Neural progenitor cell (in vitro differentiated cells): ENCODE measurements at regions not wholly inside any gene's neighbourhood (a gene's known extent, or its start where the extent isn't known, plus 50 kb on each side); places are given as distances from the start of the nearest gene placed in this dataset.
A peak's percentile ranks its signal among the peaks of the same experiment; 100 is the strongest.

Experiments used
- DNase-seq: peaks from one replicate; pipeline ENCODE4 v3.0.0-alpha.2; 2016; ENCODE audit warnings: low spot score
- H2AFZ ChIP-seq: fragments of 200-600 bp; sonication (generic); replicated peaks from 2 replicates; pipeline ENCODE4 v1.6.1; 2016; ENCODE audit warnings: antibody characterized with exemption
- H3F3A ChIP-seq: fragments of 200-600 bp; sonication (generic); 2 replicates; pipeline ENCODE4 v1.6.1; 2016; ENCODE audit warnings: antibody characterized with exemption, low read depth
- H3K27ac ChIP-seq: fragments of 200-600 bp; sonication (generic); 2 replicates; pipeline ENCODE4 v1.5.1; 2016; ENCODE audit warnings: mild to moderate bottlenecking
- H3K27me3 ChIP-seq: fragments of 200-600 bp; sonication (generic); 2 replicates; pipeline ENCODE4 v1.6.1; 2016; ENCODE audit warnings: mild to moderate bottlenecking, moderate library complexity
- H3K36me3 ChIP-seq: fragments of 200-600 bp; sonication (generic); 2 replicates; pipeline ENCODE4 v1.5.1; 2016
- H3K4me1 ChIP-seq: fragments of 200-600 bp; sonication (generic); 2 replicates; pipeline ENCODE4 v1.6.1; 2016; ENCODE audit warnings: mixed run types
- H3K4me2 ChIP-seq: fragments of 200-600 bp; sonication (generic); 2 replicates; pipeline ENCODE4 v1.6.1; 2016
- H3K4me3 ChIP-seq: fragments of 200-600 bp; sonication (generic); 2 replicates; pipeline ENCODE4 v1.5.1; 2016
- H3K79me2 ChIP-seq: fragments of 200-600 bp; sonication (generic); 2 replicates; pipeline ENCODE4 v1.6.1; 2016; ENCODE audit warnings: low read depth
- H3K9ac ChIP-seq: fragments of 200-600 bp; sonication (generic); 2 replicates; pipeline ENCODE4 v1.6.1; 2016
- H3K9me3 ChIP-seq: fragments of 200-600 bp; sonication (generic); 2 replicates; pipeline ENCODE4 v1.5.1; 2016; ENCODE audit warnings: low read depth
- H4K20me1 ChIP-seq: fragments of 200-600 bp; sonication (generic); 2 replicates; pipeline ENCODE4 v1.6.1; 2016; ENCODE audit warnings: low read depth
- H3K27ac Mint-ChIP-seq: 3 replicates; pipeline ENCODE4 v1.8.0; 2021; ENCODE audit warnings: mixed read lengths
- H3K27me3 Mint-ChIP-seq: 2 replicates; pipeline ENCODE4 v1.8.0; 2022; ENCODE audit warnings: low read depth, mild to moderate bottlenecking, inconsistent platforms, moderate library complexity, mixed read lengths; ENCODE audit not compliant: insufficient read depth
- H3K36me3 Mint-ChIP-seq: 3 replicates; pipeline ENCODE4 v1.8.0; 2021; ENCODE audit warnings: mixed read lengths
- H3K4me1 Mint-ChIP-seq: 3 replicates; pipeline ENCODE4 v1.8.0; 2021; ENCODE audit warnings: mixed read lengths
- H3K4me3 Mint-ChIP-seq: 3 replicates; pipeline ENCODE4 v1.8.0; 2021; ENCODE audit warnings: mild to moderate bottlenecking, moderate library complexity, mixed read lengths
- H3K9me3 Mint-ChIP-seq: 3 replicates; pipeline ENCODE4 v1.8.0; 2020; ENCODE audit warnings: mixed read lengths
- EZH2 ChIP-seq: fragments of 200-600 bp; sonication (generic); IDR thresholded peaks from 2 replicates; pipeline ENCODE4 v1.6.1; 2017; ENCODE audit warnings: antibody characterized with exemption, mild to moderate bottlenecking, moderate library complexity
- EZH2phosphoT487 ChIP-seq: fragments of 200-600 bp; sonication (generic); IDR thresholded peaks from 2 replicates; pipeline ENCODE4 v1.6.1; 2017; ENCODE audit warnings: antibody characterized with exemption
- TF ChIP-seq, protein P1 (sequence below): fragments of 200-600 bp; sonication (generic); IDR thresholded peaks from 2 replicates; pipeline ENCODE4 v1.5.1; 2017; ENCODE audit warnings: antibody characterized with exemption, mild to moderate bottlenecking

DNA sequence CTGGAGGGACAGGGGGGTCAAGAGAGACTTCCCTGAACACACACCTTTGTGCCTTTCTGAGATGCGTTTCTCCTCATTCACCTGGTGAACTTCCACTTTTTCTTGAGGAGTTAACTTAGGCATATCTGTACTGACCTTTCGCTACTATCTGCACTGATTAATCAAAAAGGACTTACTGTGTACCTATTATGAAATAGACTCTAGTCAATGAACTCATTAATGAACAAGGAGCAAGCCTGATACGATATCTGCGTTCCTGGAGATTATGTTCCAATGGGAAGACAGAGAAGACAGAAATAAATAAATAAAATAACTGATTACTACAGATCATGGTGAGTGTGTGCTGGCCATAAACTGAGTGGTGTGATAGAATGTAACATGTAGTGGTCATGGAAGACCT is 157.2 kb upstream of the TBL1XR1 start:
- Histone ChIP-seq H3K79me2 (no peaks in the 10 kb centered on the region), H3K27ac (no peak overlapping the region), H3K27me3 (no peaks in the 10 kb centered on the region), H4K20me1 (no peaks in the 10 kb centered on the region), H3K4me3 (no peak overlapping the region), H2AFZ (no peak overlapping the region), H3K4me1 (peaks cover 36% of the 10 kb centered on the region), H3K9ac (no peak overlapping the region), H3K9me3 (no peaks in the 10 kb centered on the region), H3F3A (peaks cover 29% of the 10 kb centered on the region), H3K4me2 (no peak overlapping the region), H3K36me3 (no peaks in the 10 kb centered on the region)
- no peaks in the 10 kb centered on the region for H3K36me3 Mint-ChIP-seq
- H3K27me3 Mint-ChIP-seq, result no peaks in the 10 kb centered on the region
- H3K4me1 Mint-ChIP-seq, result peaks cover 37% of the 10 kb centered on the region
- no peak overlapping the region for H3K27ac Mint-ChIP-seq
- H3K4me3 Mint-ChIP-seq, result no peak overlapping the region
- DNase-seq, result no peak
- TF ChIP-seq, protein P1, sequence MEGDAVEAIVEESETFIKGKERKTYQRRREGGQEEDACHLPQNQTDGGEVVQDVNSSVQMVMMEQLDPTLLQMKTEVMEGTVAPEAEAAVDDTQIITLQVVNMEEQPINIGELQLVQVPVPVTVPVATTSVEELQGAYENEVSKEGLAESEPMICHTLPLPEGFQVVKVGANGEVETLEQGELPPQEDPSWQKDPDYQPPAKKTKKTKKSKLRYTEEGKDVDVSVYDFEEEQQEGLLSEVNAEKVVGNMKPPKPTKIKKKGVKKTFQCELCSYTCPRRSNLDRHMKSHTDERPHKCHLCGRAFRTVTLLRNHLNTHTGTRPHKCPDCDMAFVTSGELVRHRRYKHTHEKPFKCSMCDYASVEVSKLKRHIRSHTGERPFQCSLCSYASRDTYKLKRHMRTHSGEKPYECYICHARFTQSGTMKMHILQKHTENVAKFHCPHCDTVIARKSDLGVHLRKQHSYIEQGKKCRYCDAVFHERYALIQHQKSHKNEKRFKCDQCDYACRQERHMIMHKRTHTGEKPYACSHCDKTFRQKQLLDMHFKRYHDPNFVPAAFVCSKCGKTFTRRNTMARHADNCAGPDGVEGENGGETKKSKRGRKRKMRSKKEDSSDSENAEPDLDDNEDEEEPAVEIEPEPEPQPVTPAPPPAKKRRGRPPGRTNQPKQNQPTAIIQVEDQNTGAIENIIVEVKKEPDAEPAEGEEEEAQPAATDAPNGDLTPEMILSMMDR, result no peak
- TF ChIP-seq EZH2 (no peak), EZH2phosphoT487 (no peak)
- peaks cover 4% of the 10 kb centered on the region for H3K9me3 Mint-ChIP-seq

DNA sequence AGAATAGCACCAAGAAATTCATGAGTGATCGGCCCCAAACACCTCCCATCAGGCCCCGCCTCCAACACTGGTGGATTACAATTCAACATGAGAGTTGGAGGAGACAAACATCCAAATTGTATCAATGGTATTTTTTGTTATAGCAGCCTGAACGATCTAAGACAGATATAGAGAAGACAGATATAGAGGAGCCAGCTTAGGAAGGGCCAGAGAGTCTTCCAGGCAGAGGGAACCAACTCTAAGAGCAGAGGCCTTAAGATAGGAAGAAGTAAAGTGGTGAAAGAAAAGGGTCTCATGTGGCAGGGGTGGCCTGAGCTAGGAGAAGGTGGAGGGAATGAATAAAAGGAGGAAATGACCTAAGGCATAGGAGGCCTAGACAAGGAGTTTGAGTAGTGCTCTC is 158.8 kb upstream of the TBL1XR1 start:
- peaks cover 37% of the 10 kb centered on the region for H3F3A ChIP-seq
- peaks cover 40% of the 10 kb centered on the region for H3K4me1 ChIP-seq
- DNase-seq, result no peak
- no peaks in the 10 kb centered on the region for H3K27me3 ChIP-seq
- H3K9ac ChIP-seq, result no peak overlapping the region
- no peaks in the 10 kb centered on the region for H3K79me2 ChIP-seq
- peaks cover 49% of the 10 kb centered on the region for H3K4me1 Mint-ChIP-seq
- peaks cover 4% of the 10 kb centered on the region for H3K9me3 Mint-ChIP-seq
- peaks cover 2% of the 10 kb centered on the region for H3K27me3 Mint-ChIP-seq
- H3K36me3 Mint-ChIP-seq, result no peaks in the 10 kb centered on the region
- no peaks in the 10 kb centered on the region for H3K36me3 ChIP-seq
- no peak overlapping the region for H3K4me3 ChIP-seq
- H4K20me1 ChIP-seq, result no peaks in the 10 kb centered on the region
- H3K4me2 ChIP-seq, result no peak overlapping the region
- no peak overlapping the region for H3K4me3 Mint-ChIP-seq
- peak overlapping the region; percentile 47 for H3K27ac Mint-ChIP-seq
- H2AFZ ChIP-seq, result no peak overlapping the region
- TF ChIP-seq EZH2 (no peak), EZH2phosphoT487 (no peak)
- TF ChIP-seq, protein P1, result no peak
- H3K9me3 ChIP-seq, result no peaks in the 10 kb centered on the region
- H3K27ac ChIP-seq, result no peak overlapping the region

DNA sequence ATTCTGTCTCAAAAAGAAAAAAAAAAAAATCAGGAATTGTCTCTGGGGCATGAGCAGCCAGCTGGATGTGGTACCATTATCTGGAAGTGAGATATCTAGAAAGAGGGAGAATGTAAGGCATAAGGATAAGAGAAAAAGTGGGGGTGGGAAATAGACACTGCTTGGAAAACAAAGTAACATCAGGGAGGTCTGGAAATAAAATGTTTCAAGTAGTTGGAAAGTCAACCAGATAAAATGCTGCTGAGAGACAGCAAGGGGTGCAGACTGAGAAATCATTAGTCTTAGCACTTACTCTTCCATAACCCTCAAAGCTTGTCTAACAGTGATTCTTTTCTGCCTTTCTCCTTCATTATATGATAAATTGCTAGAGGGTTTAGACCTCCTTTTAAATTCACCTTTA is 159.7 kb upstream of the TBL1XR1 start:
- Histone ChIP-seq H3K27ac (no peak overlapping the region), H3F3A (peaks cover 37% of the 10 kb centered on the region), H3K4me3 (no peak overlapping the region), H3K4me1 (peaks cover 46% of the 10 kb centered on the region), H3K27me3 (no peaks in the 10 kb centered on the region), H3K9me3 (no peaks in the 10 kb centered on the region), H3K9ac (no peak overlapping the region), H3K79me2 (no peaks in the 10 kb centered on the region), H4K20me1 (no peaks in the 10 kb centered on the region), H3K4me2 (no peak overlapping the region), H3K36me3 (no peaks in the 10 kb centered on the region), H2AFZ (no peak overlapping the region)
- Mint-ChIP-seq H3K36me3 (no peaks in the 10 kb centered on the region), H3K27ac (peak overlapping the region; percentile 38), H3K4me3 (no peak overlapping the region), H3K9me3 (peaks cover 4% of the 10 kb centered on the region), H3K27me3 (peaks cover 4% of the 10 kb centered on the region), H3K4me1 (peaks cover 58% of the 10 kb centered on the region)
- no peak for TF ChIP-seq EZH2
- no peak for DNase-seq

DNA sequence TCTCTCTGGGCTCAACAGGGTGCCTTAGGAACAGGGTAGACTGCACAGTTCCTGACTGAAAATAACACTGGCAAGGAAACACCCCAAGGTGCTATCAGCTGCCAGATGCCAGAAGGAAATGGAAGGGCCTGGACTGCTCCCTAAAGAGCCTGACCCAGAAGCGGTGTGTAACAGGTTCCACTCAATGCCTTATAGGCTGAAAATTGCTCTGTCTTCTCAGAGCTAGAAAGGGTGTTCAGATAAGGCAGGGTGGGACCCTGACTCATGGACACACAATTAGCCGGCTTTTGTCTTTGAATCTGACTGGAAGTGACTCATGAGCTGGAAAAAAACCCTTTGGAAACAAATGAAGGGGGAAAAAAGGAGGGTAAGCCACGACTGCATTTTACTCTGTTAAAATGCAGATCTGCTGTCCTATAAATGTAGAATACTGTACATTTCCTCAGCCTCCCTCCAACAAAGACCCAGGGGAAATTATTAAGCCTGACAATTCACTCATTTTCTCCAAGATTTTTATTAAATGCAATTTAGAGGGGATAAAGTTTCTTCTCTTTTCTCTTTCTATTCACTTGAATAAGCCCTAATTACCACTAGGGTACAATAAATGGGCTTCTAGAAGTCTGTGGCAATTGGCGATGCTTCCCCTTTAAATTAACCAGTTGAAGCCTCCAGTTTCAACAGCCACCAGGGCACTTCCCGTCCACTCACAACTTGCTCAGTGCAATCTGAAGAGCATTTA is 160.2 kb upstream of the TBL1XR1 start:
- Histone ChIP-seq H3K27me3 (no peaks in the 10 kb centered on the region), H3K79me2 (no peaks in the 10 kb centered on the region), H2AFZ (no peak overlapping the region), H3K36me3 (no peaks in the 10 kb centered on the region), H3K4me1 (peaks cover 47% of the 10 kb centered on the region), H3K4me2 (peak overlapping the region; percentile 60), H3K9ac (no peak overlapping the region), H4K20me1 (no peaks in the 10 kb centered on the region), H3K9me3 (no peaks in the 10 kb centered on the region), H3F3A (peaks cover 37% of the 10 kb centered on the region), H3K4me3 (no peak overlapping the region), H3K27ac (no peak overlapping the region)
- TF ChIP-seq EZH2phosphoT487 (no peak), EZH2 (no peak)
- TF ChIP-seq, protein P1, result no peak
- Mint-ChIP-seq H3K9me3 (peaks cover 4% of the 10 kb centered on the region), H3K4me1 (peaks cover 61% of the 10 kb centered on the region), H3K27ac (peak overlapping the region; percentile 99), H3K4me3 (peak overlapping the region; percentile 70), H3K36me3 (no peaks in the 10 kb centered on the region), H3K27me3 (peaks cover 6% of the 10 kb centered on the region)
- peak; percentile 37 for DNase-seq
